ENCODE measurements at regions not wholly inside any gene's neighbourhood (a gene's known extent, or its start where the extent isn't known, plus 50 kb on each side); places are given as distances from the start of the nearest gene placed in this dataset.
"Not testable (repeated sequence)": the region's sequence is repeated elsewhere in the genome, so short reads cannot be mapped to it uniquely, and the experiment has no call there.

- H3K36me3 ChIP-seq = no peaks in the 10 kb centered on the region
- H3K9me3 ChIP-seq = no peaks in the 10 kb centered on the region
- intact Hi-C loops (cut with DNase I) = no loop called here
- no peak overlapping the region for H3K27ac ChIP-seq
- H3K4me3 ChIP-seq = no peak overlapping the region
- 61% methylated on average over 2 of the region's 10 CpGs for WGBS (ENCODE audit: insufficient coverage, low coverage, low lambda C conversion rate, missing lambda C conversion rate)
- H3K27me3 ChIP-seq = no peaks in the 10 kb centered on the region
- no peak for TF ChIP-seq POLR2A (IDR thresholded peaks at IDR 0.05)
- TF ChIP-seq, protein P1, sequence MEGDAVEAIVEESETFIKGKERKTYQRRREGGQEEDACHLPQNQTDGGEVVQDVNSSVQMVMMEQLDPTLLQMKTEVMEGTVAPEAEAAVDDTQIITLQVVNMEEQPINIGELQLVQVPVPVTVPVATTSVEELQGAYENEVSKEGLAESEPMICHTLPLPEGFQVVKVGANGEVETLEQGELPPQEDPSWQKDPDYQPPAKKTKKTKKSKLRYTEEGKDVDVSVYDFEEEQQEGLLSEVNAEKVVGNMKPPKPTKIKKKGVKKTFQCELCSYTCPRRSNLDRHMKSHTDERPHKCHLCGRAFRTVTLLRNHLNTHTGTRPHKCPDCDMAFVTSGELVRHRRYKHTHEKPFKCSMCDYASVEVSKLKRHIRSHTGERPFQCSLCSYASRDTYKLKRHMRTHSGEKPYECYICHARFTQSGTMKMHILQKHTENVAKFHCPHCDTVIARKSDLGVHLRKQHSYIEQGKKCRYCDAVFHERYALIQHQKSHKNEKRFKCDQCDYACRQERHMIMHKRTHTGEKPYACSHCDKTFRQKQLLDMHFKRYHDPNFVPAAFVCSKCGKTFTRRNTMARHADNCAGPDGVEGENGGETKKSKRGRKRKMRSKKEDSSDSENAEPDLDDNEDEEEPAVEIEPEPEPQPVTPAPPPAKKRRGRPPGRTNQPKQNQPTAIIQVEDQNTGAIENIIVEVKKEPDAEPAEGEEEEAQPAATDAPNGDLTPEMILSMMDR (IDR thresholded peaks at IDR 0.05) = no peak
- DNase-seq (no peak), ATAC-seq (no peak)
- no peaks in the 10 kb centered on the region for H3K4me1 ChIP-seq
These were observed 297.2 kb downstream of the MED10 start for GRCh38 chr5:6080930-6081726.

DNA sequence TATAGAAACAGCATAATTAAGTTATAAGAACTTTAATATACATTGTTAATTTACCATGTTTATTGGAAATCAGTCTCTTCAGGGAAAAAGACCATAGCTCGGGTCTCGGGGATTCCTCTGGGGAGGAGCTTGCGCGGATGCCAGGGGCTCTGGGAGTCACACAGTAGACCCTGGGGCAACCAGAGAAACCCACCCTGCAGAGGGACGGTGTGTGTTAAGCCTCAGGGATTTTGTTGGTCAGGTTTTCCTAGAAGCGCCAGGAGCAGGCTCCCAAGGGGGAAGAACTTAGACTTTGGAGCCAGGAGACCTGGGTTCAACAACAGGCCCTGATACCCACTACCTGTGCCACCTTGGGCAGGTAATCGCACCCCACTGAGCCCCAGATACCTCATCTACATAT, 297.9 kb downstream of the MED10 start:
- DNase-seq (no peak), ATAC-seq (no peak)
- Histone ChIP-seq H3K9me3 (no peaks in the 10 kb centered on the region), H3K4me3 (no peak overlapping the region), H3K4me1 (no peaks in the 10 kb centered on the region), H3K27me3 (no peaks in the 10 kb centered on the region), H3K36me3 (no peaks in the 10 kb centered on the region), H3K27ac (no peak overlapping the region)
- TF ChIP-seq, protein P1 (IDR thresholded peaks at IDR 0.05) = no peak
- no peak for TF ChIP-seq POLR2A (IDR thresholded peaks at IDR 0.05)
- intact Hi-C loops (cut with DNase I) = no loop called here
- 77% methylated on average over 5 of the region's 7 CpGs for WGBS (ENCODE audit: insufficient coverage, low coverage, low lambda C conversion rate, missing lambda C conversion rate)

DNA sequence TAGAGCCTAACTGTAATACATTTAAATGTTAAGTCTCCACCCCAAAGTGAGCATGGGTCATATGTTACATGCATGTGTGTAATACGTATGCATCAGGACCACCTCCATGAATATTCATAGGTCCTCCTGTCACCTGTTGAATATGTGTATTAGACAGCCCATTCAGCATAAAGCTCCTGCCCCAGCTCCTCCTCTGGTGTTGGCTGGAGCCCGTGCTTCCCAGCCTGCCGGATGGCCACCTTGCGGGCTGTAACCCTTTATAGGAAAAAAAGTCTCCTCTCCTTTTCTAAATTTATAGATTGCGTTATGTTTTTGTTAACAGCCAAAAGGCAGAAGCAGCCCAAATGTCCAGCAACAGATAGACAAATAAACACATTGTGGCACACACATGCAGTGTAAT, 299.5 kb downstream of the MED10 start:
- ATAC-seq (no peak), DNase-seq (no peak)
- no peaks in the 10 kb centered on the region for H3K9me3 ChIP-seq
- H3K4me3 ChIP-seq = no peak overlapping the region
- intact Hi-C loops (cut with DNase I) = no loop called here
- no peaks in the 10 kb centered on the region for H3K36me3 ChIP-seq
- no peak for TF ChIP-seq POLR2A (IDR thresholded peaks at IDR 0.05)
- TF ChIP-seq, protein P1 (IDR thresholded peaks at IDR 0.05) = no peak
- no peaks in the 10 kb centered on the region for H3K4me1 ChIP-seq
- no peaks in the 10 kb centered on the region for H3K27me3 ChIP-seq
- no peak overlapping the region for H3K27ac ChIP-seq
- 56% methylated on average over 5 of the region's 5 CpGs for WGBS (ENCODE audit: insufficient coverage, low coverage, low lambda C conversion rate, missing lambda C conversion rate)

DNA sequence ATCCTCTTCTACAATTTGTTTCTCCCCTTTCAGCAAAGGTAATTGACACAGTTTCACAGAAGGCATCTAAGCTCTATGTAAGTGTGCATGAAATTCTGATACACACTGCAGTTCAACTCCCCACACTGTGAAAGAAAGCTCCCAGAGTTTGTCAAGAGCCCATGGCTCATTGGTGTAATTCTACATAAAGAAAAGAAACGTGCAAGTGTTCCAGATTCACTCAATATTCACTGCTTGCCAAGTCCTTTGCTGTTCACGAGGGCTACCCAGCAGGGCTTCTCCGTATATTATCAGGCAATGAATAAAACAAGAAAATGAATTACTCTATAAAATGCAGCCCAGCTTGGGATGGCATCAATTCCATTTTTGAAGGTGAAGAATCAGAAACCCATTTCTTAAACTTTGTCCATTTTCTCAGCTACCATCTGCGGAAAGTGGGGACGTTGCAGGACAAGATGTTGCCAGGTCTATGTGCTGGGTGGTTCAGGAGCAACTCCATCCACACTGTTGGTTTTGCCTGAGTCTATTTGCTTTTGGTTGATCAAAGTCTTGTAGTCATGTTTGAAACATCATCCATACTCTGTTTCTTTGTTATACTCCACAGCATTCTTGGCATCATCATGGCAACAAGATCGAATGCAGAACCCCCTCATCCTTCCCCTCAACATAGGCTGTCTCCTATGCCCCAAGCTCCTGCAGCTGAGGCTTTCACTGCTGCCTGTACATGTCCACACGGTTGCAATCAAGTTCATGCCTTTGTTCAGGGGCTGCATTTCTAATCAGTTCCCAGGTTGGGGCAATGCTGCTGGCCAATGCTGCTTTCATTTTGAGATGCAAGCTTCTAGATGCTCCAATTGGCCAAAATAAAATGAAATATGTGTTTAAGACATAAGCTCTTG, 301.8 kb downstream of the MED10 start:
- DNase-seq = no peak
- Histone ChIP-seq H3K36me3 (no peaks in the 10 kb centered on the region), H3K4me3 (no peak overlapping the region), H3K4me1 (no peaks in the 10 kb centered on the region), H3K27ac (no peak overlapping the region), H3K9me3 (no peaks in the 10 kb centered on the region), H3K27me3 (no peaks in the 10 kb centered on the region)
- ATAC-seq = no peak
- 50% methylated on average over 7 of the region's 7 CpGs for WGBS (ENCODE audit: insufficient coverage, low coverage, low lambda C conversion rate, missing lambda C conversion rate)
- no peak for TF ChIP-seq POLR2A (IDR thresholded peaks at IDR 0.05)
- TF ChIP-seq, protein P1 (IDR thresholded peaks at IDR 0.05) = no peak
- intact Hi-C loops (cut with DNase I) = no loop called here

GRCh38 chr5:6072488-6072887, 305.9 kb downstream of the MED10 start:
- ATAC-seq; H3K4me1 ChIP-seq; H3K36me3 ChIP-seq; H3K9me3 ChIP-seq; H3K27me3 ChIP-seq; intact Hi-C loops (cut with DNase I); H3K27ac ChIP-seq; DNase-seq; H3K4me3 ChIP-seq: not testable (repeated sequence)
- 69% methylated on average over 4 of the region's 4 CpGs for WGBS (ENCODE audit: insufficient coverage, low coverage, low lambda C conversion rate, missing lambda C conversion rate)
